ENCODE measurements at regions not wholly inside any gene's neighbourhood (a gene's known extent, or its start where the extent isn't known, plus 50 kb on each side); places are given as distances from the start of the nearest gene placed in this dataset.
"Not testable (repeated sequence)": the region's sequence is repeated elsewhere in the genome, so short reads cannot be mapped to it uniquely, and the experiment has no call there.

DNA sequence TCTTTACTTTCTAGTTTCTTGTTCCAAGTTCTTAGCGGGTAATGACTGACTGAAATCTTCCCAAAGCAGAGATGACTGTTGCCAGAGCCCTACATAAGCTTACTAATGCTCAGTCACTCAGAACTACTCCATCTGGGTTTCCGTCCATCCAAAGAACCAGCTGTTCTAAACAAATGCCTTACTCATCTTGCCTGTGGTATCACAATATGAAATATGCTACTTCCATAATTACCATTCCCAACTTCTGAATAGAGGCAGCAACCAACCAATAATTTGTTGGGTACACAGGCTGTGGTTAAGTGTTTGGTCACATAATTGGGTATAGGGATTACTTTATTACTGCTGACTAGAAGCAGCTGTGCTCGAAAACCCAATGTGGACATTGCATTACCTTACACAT is 930.2 kb upstream of the DIAPH2 start:
- no peak for DNase-seq (ENCODE audit: low spot score)
- intact Hi-C loops (cut with DNase I): no loop called here

DNA sequence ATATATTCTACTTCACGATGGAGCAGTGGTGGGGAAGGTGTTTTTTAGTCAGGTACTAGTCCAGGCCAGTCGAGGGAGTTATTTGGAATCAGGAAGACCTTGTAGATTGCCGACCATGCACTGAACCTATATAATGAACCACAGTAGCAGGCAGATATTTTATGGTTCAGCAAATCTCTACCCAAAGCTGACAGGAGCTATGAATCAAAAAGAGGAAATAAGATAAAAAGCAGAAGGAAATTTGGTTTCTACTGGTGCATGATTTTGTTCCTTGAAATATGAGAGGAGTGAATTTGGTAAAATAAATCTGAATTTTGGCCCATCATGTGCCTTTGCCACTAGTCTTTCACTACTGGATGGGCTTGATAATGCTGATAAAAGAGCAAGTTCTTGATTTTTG is 924.3 kb upstream of the DIAPH2 start:
- no peak for DNase-seq (ENCODE audit: low spot score)
- intact Hi-C loops (cut with DNase I): no loop called here

DNA sequence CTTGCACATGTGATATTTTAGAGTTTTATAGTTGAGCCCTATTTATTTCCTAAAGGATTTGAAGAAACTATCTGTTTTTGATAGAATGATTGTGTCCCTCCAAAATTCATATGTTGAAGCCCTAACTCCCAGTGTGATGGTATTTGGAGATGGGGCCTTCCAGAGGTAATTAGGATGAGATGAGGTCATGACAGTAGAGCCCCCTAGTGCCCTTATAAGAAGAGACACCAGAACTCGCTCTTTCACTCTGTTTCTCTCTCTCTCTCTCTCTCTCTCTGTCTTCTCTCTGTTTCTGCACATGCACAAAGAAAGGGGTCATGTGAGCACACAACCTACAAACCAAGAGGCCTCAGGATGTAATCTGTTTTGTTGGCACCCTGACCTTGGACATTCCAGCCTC is 921.9 kb upstream of the DIAPH2 start:
- DNase-seq (ENCODE audit: low spot score): no peak
- intact Hi-C loops (cut with DNase I): no loop called here

DNA sequence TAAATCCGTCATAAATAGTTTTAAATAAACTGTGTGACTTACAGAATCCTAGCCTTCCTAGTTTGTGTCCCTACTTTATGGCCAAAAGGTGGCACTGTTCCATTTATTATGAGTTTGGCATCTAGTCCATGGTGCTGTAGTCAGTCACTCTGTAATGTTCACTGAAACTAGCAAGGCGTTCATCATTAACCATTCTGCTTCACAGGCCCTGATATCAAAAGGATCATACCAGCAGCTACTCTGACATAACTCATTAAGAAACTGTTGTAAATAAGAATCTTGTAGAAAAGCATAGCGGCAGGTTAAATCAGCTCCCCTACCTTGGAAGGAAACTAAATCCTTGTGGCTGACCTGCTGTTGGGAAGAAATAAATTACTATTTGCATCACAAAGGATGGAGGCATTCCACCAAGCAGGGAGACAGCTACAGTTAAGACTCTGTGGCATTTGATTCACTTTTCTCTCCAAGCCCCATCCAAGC is 919.6 kb upstream of the DIAPH2 start:
- intact Hi-C loops (cut with DNase I): no loop called here
- DNase-seq (ENCODE audit: low spot score): no peak

DNA sequence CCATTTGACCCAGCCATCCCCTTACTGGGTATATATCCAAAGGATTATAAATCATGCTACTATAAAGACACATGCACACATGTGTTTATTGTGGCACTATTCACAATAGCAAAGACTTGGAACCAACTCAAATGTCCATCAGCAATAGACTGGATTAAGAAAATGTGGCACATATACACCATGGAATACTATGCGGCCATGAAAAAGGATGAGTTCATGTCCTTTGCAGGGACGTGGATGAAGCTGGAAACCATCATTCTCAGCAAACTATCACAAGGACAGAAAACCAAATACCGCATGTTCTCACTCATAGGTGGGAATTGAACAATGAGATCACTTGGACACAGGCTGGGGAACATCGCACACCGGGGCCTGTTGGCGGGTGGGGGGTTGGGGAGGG is 913.4 kb upstream of the DIAPH2 start:
- DNase-seq (ENCODE audit: low spot score); intact Hi-C loops (cut with DNase I): not testable (repeated sequence)

DNA sequence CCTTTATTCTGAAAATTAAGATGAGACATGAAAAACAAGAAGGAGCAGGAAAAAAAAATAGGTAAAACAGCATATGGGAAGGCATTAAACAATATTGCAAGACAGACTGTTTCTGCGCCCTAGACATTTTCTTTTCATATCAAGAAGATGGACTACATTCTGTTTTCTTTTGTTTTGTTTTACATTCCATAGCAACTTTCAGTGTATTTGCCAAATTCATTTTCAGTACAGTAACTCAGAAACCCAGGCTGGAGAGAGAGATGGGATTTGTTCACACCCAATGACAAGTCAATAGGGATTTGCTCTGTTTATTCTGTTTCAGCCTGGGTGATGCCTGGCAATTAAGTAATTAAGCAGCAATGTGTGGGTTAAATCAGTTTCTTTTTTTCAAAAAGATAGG is 892.8 kb upstream of the DIAPH2 start:
- intact Hi-C loops (cut with DNase I): no loop called here
- no peak for DNase-seq (ENCODE audit: low spot score)

DNA sequence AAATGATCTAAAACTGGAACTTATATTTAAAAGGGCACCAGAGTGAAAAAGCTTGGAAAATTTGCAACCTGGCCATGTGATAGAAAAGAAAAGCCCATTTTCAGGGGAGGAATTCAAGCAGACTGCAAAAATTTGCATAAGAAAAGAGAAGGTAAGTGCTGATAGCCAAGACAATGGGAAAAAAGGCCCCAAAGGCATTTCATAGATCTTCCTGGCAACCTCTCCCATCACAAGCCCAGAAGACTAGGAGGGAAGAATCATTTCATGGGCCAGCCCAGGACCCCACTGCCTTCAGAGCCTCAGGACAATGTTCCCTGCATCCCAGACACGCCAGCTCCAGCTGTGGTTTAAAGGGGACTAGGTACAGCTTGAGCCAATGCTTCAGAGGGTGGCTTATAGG is 887.3 kb upstream of the DIAPH2 start:
- intact Hi-C loops (cut with DNase I): no loop called here
- no peak for DNase-seq (ENCODE audit: low spot score)

DNA sequence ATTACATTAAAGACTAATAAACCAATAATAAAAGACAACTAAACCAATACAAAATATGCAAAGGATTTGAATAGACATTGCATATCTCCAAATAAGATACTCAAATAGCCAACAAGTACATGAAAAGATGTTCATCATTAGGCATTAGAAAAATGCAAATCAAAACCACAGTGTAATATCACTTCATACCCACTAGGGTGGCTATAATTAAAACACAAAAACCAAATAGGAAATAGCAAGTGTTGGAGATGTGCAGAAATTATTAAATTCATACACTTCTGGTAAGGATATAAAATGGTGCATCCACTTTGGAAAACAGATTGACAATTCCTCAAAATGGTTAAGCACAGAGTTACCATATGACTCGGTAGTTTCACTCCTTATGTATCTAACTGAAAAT is 860.8 kb upstream of the DIAPH2 start:
- intact Hi-C loops (cut with DNase I): no loop called here
- DNase-seq (ENCODE audit: low spot score): no peak

DNA sequence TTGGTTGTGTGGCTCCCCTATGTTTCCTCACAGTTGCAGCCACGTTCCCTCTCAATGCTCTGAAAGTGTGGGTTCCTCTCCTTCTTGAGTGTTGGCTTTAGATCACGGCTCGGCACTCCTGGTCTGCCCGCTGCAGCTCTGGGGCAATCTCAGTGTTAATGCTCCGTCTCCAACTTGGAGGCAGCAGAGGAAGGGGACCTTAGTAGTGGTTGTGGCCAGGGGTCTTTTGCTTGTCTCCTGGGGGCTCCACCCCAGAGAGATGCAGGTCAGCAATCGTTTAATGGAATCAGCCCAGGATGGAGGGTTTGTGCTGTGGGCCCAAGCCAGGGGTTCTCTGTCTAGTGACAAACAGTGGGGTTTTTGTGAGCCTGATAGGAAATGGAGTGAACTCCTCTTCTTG is 849.4 kb upstream of the DIAPH2 start:
- intact Hi-C loops (cut with DNase I): no loop called here
- no peak for DNase-seq (ENCODE audit: low spot score)

DNA sequence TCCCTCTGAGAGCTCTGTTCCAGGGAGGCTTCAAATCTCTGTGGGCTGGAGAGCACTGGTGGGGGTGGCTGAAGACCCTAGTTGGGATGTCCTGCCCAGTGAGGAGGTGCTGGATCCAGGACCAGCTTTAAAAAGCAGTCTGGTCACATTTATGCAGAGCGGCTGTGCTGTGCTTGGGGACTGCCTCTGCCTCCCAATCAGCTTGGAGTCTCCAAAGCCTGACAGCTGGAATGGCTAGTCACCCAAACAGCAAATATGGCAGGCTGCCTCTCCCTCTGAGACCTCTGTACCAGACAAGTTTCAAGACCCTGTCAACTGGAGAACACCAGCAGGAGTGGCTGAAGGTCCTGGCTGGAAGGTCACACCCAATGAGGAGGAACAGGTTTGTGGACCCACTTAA is 848.1 kb upstream of the DIAPH2 start:
- intact Hi-C loops (cut with DNase I): no loop called here
- no peak for DNase-seq (ENCODE audit: low spot score)

DNA sequence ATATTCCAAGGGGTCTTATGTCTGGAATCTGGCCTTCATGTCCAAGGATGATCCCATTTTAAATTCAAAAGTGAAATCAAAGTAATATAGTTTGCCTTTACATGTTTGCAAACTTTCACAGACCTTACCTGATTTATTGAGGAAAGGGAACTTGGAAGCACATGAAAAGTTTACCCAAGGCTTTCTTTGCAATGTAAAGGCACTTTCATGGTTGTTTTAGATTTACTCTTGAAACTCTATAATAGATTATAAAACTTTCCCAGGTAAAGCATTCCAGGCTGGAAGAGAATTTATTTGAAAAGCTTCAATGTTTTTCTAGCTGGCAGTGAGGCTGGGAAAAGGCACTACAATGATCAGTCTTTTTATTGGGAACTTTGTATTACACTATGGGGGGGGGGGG is 842.8 kb upstream of the DIAPH2 start:
- no peak for DNase-seq (ENCODE audit: low spot score)
- intact Hi-C loops (cut with DNase I): no loop called here

DNA sequence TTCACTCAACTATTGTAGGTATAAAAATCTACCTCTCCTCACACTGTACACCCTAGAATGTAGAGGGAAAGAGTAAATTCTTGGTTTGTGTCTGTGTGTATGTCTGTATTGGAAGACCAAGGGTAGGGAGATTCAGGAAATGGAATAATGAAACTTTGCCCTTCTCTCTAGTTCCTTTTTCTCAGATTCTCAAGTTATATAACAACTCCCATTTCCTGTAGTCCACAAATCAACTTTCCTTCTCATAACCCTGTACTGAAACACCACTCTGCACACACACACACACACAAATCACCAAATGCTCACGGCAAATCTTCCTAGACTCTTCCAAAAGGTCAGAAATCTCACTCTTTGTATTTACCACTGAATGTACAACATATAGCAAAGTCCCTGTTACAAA is 824.5 kb upstream of the DIAPH2 start:
- intact Hi-C loops (cut with DNase I): no loop called here

DNA sequence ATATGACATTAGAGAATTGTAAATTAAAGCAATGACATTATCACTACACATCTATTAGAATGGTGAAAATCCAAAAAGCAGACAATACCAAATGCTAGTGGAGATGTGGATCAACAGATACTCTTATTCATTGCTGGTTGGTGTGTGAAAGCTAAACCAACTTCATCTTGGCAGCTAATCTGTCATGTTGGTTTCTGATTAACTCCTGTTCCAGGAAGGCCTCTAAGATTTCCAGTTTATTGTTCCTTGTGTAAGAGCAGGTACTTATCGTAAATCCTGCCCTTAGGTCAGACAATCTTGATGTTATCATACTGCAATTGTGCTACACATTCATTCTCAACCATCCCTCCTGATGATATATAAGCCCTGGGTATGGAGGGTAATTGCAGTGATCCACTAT is 809.0 kb upstream of the DIAPH2 start:
- intact Hi-C loops (cut with DNase I): no loop called here

More for the DNA sequence above, 824.5 kb upstream of the DIAPH2 start:
- no peak for DNase-seq (ENCODE audit: low spot score)

DNA sequence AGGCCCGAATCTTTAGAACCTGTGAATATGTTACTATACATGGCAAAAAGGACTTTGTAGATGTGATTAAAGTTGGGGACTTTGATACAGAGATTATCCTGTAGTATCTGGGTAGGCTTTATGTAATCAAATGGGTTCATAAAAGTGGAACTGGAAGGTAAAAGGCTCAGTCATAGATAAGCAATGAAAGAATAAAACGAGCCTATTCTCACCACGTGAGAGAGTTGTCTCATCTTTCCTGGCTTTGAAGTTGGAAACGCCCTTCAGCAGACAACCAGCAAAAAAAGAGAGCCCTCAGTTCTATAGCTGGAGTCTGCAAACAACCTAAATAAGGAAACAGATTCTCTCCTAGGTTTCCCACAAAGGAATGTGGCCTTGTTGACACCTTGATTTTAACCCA is 805.8 kb upstream of the DIAPH2 start:
- intact Hi-C loops (cut with DNase I): no loop called here
- DNase-seq (ENCODE audit: low spot score): no peak

More for the DNA sequence above, 809.0 kb upstream of the DIAPH2 start:
- DNase-seq (ENCODE audit: low spot score): no peak

DNA sequence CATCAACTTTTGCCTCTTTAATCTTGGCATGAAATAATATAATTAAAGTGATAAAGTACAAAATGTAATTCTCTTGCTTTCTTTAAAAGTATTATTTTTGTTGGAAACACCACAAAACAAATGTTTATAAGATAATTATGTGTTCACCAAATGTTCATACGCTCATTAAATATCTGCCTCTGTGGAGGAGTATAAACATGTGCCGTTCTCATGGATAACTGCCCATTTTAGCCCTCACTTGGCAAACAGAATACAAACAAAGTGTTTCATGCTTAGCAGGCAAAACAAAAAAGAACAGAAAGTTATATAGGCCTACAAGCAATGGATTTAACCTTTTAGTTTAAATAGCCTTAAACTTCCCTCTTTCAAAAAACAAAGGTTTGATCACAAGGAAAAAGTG is 800.5 kb upstream of the DIAPH2 start:
- intact Hi-C loops (cut with DNase I): no loop called here
- DNase-seq (ENCODE audit: low spot score): no peak

DNA sequence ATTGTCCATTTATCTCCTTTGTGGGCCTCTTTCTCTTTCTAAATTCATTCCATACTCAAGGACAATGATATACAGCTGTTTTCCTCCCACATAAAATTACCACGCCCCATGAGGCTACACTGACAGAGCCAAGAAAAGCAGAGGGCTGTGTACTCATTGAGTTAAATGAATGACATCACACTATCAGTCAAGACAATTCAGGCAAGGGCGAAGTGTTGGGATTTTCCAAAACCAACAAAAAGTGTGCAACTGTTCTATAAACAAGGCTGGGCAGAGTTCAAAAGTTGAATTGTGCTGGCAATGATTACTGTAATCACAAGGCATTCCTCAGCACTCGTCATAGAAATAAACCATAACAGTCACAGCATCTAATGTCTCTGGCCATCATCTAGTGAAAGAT is 799.6 kb upstream of the DIAPH2 start:
- no peak for DNase-seq (ENCODE audit: low spot score)

DNA sequence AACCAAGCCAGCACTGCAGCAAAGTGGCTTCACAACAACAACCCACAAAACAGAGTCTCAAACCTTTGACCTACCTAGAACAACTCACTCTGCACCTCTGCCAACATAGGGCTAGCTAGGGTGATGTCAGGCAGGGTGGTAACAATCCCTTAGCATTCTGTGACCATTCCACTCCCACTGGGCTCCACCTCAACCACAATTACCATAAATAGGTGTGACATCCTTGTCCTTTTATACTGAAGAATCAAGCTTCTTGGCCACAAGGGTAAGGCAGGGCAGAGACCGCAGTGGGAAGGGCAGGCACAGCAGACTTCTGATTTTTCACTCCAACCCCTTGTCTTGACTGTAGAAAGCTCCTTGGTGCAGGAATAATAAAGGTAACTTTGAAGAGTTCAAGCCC is 795.4 kb upstream of the DIAPH2 start:
- DNase-seq (ENCODE audit: low spot score): no peak
- intact Hi-C loops (cut with DNase I): no loop called here

More for the DNA sequence above, 799.6 kb upstream of the DIAPH2 start:
- intact Hi-C loops (cut with DNase I): no loop called here

DNA sequence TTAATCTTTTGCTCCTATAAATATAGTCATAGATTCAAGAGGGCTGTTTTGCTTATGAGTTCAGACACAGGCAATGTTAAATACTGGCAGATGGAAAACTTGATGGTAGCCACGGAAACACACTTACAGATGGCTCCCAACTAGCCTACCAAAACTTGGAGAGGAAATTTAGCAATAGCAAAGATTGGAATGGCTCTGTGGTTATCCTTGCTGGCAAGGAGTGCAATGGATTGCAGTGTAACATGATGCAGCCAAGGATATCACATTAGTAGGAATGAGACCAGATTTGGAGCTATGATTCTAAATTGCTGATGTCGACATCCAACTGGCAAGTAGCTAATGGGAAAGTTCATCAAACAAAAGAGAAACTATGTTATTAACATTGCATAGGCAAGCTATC is 791.0 kb upstream of the DIAPH2 start:
- intact Hi-C loops (cut with DNase I): no loop called here
- DNase-seq (ENCODE audit: low spot score): no peak

DNA sequence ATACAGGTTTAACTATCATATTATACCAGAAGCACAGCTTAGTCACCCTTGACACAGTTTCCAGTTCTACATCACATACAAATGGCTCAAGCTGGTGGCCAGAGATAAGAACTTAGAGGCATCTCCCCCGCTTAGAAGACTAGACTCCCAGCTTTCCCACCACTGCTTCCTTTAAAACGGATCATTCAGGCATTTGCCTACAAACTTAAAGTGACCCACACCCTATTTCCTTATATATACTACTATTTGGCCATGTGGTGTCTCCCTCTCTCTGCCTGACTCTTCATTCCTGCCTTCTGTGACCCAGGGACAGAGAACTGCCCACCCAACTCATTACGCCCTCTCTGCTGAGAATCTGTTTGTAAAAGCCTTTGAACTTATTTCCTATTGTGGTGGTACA is 781.2 kb upstream of the DIAPH2 start:
- DNase-seq (ENCODE audit: low spot score): no peak

DNA sequence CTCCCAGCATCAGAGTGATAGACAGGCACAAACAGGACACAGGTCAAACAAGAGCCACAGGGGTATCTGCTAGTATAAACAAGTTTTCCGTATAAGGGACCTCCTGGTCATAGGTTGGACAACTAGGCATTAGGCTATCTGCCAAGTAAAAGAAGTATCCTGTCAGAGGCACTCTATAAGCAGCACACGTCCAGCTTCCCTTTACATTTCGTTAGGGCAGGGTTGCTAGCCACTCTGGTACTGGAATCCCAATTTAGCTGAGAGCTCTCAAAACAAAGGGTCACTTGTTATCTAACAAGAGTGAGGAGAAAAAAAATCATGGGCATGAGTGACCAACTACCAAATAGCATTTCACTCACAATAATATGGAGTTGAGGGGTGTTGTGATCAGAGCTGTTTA is 780.7 kb upstream of the DIAPH2 start:
- DNase-seq (ENCODE audit: low spot score): no peak
- intact Hi-C loops (cut with DNase I): no loop called here

More for the DNA sequence above, 781.2 kb upstream of the DIAPH2 start:
- intact Hi-C loops (cut with DNase I): no loop called here

DNA sequence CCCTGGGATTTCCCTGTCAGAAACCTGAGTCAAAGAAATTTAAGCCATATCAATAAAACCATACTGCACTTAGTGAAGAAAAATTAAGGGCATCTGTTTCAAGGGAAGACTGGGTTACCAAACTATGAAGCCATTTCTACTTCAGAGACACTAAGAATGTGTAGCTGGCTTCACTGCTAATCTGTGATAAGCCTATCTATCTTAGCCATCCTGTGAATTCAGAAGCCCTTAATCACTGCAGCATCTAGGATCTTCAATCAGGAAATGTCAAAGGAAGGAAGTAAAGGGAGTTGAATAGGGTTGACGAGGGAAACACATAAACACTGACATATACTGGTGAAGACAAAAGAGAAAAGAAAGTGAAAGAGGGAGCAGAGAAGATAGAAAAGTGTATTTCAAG is 777.6 kb upstream of the DIAPH2 start:
- intact Hi-C loops (cut with DNase I): no loop called here
- no peak for DNase-seq (ENCODE audit: low spot score)

DNA sequence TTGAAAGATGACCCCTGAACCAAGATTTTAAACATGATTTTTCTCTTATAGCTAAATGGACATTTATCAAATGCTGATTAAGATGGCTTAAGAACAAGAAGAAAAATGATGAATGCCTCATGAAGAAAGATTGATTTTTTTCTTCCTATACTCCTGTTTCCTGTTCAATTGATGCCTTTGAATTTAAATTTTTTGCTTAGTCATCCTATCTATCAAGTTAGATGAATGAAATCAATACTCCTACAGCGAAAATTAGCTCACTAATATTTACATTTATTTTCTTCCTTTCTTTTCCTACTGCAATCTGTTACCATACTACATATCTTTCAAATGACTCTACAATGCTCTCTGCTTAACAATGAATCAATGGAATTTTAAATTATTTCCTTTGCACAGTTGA is 773.6 kb upstream of the DIAPH2 start:
- no peak for DNase-seq (ENCODE audit: low spot score)
- intact Hi-C loops (cut with DNase I): no loop called here

DNA sequence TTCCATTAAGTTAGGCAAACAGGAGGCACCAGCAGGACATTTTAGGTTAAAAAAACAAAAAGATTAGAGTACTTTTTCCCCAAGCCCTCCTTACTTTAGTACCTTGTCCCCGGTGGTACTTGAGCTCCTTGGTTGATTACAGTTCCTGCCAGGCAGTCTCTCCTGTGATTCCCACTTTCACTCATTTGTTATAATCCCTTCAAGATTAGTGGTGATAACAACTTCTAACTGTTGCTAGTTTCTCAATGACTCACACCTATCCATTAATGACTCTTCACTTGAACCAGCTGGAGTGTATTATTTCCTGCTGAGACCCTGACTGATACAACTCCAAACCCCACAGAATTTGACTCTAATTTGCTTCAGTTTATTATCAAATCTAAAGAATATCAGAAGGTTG is 765.0 kb upstream of the DIAPH2 start:
- DNase-seq (ENCODE audit: low spot score): no peak
- intact Hi-C loops (cut with DNase I): no loop called here

All from cardiac septum (tissue), 1 donor.